ENCODE measurements at regions not wholly inside any gene's neighbourhood (a gene's known extent, or its start where the extent isn't known, plus 50 kb on each side); places are given as distances from the start of the nearest gene placed in this dataset.

DNA sequence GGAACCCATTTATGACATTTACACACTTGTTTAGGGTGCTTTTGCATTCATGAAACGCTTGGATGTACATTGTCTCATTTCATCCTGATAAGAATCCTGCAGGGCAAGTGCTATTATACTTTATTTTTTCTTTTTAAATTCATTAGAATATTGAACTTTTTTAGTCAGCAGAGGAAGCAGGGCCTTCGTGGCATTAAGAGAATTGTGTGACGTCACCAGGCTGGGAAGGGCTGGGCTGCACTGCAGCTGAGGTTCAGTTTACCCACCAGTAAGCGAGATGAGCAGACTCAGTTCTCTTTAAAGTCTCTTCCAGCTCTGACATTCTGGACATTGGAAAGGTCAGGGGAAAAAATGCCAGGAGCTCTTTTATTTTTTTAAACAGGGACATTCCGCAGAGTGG is 159.0 kb downstream of the MRM1 start:
- TF ChIP-seq, protein P1, sequence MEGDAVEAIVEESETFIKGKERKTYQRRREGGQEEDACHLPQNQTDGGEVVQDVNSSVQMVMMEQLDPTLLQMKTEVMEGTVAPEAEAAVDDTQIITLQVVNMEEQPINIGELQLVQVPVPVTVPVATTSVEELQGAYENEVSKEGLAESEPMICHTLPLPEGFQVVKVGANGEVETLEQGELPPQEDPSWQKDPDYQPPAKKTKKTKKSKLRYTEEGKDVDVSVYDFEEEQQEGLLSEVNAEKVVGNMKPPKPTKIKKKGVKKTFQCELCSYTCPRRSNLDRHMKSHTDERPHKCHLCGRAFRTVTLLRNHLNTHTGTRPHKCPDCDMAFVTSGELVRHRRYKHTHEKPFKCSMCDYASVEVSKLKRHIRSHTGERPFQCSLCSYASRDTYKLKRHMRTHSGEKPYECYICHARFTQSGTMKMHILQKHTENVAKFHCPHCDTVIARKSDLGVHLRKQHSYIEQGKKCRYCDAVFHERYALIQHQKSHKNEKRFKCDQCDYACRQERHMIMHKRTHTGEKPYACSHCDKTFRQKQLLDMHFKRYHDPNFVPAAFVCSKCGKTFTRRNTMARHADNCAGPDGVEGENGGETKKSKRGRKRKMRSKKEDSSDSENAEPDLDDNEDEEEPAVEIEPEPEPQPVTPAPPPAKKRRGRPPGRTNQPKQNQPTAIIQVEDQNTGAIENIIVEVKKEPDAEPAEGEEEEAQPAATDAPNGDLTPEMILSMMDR (IDR thresholded peaks at IDR 0.05; ENCODE audit: borderline replicate concordance, extremely low read depth, low read length, poor library complexity, severe bottlenecking) = no peak
- TF ChIP-seq EZH2 (IDR thresholded peaks at IDR 0.05; ENCODE audit: borderline replicate concordance, low read depth, low read length, severe bottlenecking) = no peak

All from DND-41 (cell line).